ENCODE measurements at regions not wholly inside any gene's neighbourhood (a gene's known extent, or its start where the extent isn't known, plus 50 kb on each side); places are given as distances from the start of the nearest gene placed in this dataset.

- H3K4me2 ChIP-seq (ENCODE audit: low read length), result no peak overlapping the region
These were observed 453.8 kb upstream of the ANKRD30A start for GRCh38 chr10:36671607-36672006.

DNA sequence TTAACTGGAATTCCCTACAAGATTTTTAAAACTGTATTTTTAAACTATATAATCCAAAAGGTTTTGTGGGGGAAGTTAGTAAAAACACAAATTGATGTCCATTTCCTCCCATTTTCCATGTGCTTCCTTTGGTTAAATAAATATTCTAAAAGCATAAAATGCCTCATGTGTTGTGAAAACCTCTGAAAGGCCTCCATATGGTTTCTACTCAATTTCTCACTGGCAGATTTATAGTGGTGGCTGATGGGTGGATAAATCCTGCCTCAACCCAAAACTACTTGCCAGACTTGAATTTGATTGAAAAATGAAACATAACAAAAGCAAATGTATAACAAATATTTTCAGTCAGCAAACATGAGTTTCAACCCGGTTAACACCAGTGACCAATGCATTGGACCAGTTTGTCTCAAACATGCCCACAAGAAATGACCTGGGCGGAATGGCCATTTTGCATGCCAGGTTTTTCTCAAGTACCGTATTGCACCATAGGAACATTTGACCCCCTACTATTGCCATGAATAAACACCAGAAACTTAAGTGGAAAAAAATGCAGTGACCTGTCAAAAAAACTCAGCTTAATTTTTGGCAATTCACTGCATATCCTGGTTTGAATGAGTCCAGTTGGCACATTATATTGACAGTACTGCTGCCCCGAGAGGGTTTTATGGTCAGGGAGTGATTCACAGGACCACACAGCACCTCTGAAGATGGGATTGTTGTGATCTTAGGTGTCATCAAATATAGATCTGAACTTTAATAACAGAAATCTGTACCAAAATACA is 454.6 kb upstream of the ANKRD30A start:
- H3K9me3 ChIP-seq (ENCODE audit: insufficient read depth, low read length), result no peaks in the 10 kb centered on the region
- H3K9ac ChIP-seq (ENCODE audit: low read length), result no peak overlapping the region
- no peak overlapping the region for H3K27ac ChIP-seq (ENCODE audit: low read length)
- no peaks in the 10 kb centered on the region for H3K4me1 ChIP-seq (ENCODE audit: low read length)
- no peak overlapping the region for H3K4me3 ChIP-seq (ENCODE audit: low read length)
- H4K20me1 ChIP-seq (ENCODE audit: insufficient read depth, low read length), result no peaks in the 10 kb centered on the region
- H2AFZ ChIP-seq (ENCODE audit: low read depth, low read length), result no peak overlapping the region
- no peaks in the 10 kb centered on the region for H3K27me3 ChIP-seq (ENCODE audit: low read depth, low read length)
- no peak for TF ChIP-seq EZH2phosphoT487 (IDR thresholded peaks at IDR 0.05; ENCODE audit: low read depth)
- TF ChIP-seq, protein P1, sequence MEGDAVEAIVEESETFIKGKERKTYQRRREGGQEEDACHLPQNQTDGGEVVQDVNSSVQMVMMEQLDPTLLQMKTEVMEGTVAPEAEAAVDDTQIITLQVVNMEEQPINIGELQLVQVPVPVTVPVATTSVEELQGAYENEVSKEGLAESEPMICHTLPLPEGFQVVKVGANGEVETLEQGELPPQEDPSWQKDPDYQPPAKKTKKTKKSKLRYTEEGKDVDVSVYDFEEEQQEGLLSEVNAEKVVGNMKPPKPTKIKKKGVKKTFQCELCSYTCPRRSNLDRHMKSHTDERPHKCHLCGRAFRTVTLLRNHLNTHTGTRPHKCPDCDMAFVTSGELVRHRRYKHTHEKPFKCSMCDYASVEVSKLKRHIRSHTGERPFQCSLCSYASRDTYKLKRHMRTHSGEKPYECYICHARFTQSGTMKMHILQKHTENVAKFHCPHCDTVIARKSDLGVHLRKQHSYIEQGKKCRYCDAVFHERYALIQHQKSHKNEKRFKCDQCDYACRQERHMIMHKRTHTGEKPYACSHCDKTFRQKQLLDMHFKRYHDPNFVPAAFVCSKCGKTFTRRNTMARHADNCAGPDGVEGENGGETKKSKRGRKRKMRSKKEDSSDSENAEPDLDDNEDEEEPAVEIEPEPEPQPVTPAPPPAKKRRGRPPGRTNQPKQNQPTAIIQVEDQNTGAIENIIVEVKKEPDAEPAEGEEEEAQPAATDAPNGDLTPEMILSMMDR (IDR thresholded peaks at IDR 0.05; ENCODE audit: low read depth, low read length), result no peak
- H3K79me2 ChIP-seq (ENCODE audit: low read length), result no peaks in the 10 kb centered on the region
- H3K36me3 ChIP-seq (replicated peaks; ENCODE audit: low read depth, low read length), result no peaks in the 10 kb centered on the region
- H3K4me2 ChIP-seq (ENCODE audit: low read length), result no peak overlapping the region

More at GRCh38 chr10:36671607-36672006, 453.8 kb upstream of the ANKRD30A start:
- H3K27me3 ChIP-seq (ENCODE audit: low read depth, low read length), result no peaks in the 10 kb centered on the region
- H3K4me1 ChIP-seq (ENCODE audit: low read length), result no peaks in the 10 kb centered on the region
- H3K79me2 ChIP-seq (ENCODE audit: low read length), result no peaks in the 10 kb centered on the region
- no peaks in the 10 kb centered on the region for H3K36me3 ChIP-seq (replicated peaks; ENCODE audit: low read depth, low read length)
- H3K9me3 ChIP-seq (ENCODE audit: insufficient read depth, low read length), result no peaks in the 10 kb centered on the region
- no peak overlapping the region for H3K9ac ChIP-seq (ENCODE audit: low read length)
- no peak for TF ChIP-seq EZH2phosphoT487 (IDR thresholded peaks at IDR 0.05; ENCODE audit: low read depth)
- TF ChIP-seq, protein P1 (IDR thresholded peaks at IDR 0.05; ENCODE audit: low read depth, low read length), result no peak
- no peak overlapping the region for H3K27ac ChIP-seq (ENCODE audit: low read length)
- no peak overlapping the region for H3K4me3 ChIP-seq (ENCODE audit: low read length)
- no peaks in the 10 kb centered on the region for H4K20me1 ChIP-seq (ENCODE audit: insufficient read depth, low read length)
- no peak overlapping the region for H2AFZ ChIP-seq (ENCODE audit: low read depth, low read length)

DNA sequence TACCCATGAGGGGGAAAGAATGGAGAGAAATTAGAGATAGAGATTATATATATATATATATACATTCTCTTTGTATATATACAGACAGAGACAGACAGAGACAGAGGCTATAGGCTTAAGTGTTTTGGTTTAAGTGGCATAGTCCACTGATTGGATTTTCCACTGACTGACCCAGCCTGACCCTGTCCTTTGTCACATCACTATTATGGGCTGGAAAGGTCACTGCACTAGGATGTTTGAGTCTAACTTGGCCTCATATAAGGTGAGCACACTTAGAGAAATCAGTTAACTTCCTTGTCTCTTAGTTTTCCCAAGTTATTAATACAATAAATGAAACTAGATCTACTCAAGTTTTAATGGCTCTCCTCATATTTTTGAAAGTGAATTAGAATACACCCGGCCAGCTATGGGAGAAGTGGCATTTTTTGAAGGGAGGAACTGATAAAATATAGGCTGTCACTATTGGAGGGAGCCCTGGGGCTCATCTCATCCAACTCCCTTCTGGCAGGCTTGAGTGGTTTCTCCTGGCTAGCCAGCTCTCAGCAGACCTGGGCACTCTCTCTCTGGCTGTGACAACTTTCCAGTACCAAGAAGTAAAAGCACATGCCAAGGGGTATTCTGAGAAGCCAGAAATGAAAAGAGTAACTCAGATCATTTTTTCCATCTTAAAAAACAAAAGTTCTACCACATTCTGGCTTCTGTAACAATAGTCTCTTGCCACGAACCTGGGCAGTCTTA is 455.6 kb upstream of the ANKRD30A start:
- Histone ChIP-seq H3K4me1 (ENCODE audit: low read length) (no peaks in the 10 kb centered on the region), H3K4me3 (ENCODE audit: low read length) (no peak overlapping the region), H4K20me1 (ENCODE audit: insufficient read depth, low read length) (no peaks in the 10 kb centered on the region), H3K27me3 (ENCODE audit: low read depth, low read length) (no peaks in the 10 kb centered on the region), H3K4me2 (ENCODE audit: low read length) (no peak overlapping the region), H3K9me3 (ENCODE audit: insufficient read depth, low read length) (no peaks in the 10 kb centered on the region), H3K27ac (ENCODE audit: low read length) (no peak overlapping the region), H3K9ac (ENCODE audit: low read length) (no peak overlapping the region), H2AFZ (ENCODE audit: low read depth, low read length) (no peak overlapping the region), H3K36me3 (replicated peaks; ENCODE audit: low read depth, low read length) (no peaks in the 10 kb centered on the region), H3K79me2 (ENCODE audit: low read length) (no peaks in the 10 kb centered on the region)
- TF ChIP-seq, protein P1 (IDR thresholded peaks at IDR 0.05; ENCODE audit: low read depth, low read length), result no peak

DNA sequence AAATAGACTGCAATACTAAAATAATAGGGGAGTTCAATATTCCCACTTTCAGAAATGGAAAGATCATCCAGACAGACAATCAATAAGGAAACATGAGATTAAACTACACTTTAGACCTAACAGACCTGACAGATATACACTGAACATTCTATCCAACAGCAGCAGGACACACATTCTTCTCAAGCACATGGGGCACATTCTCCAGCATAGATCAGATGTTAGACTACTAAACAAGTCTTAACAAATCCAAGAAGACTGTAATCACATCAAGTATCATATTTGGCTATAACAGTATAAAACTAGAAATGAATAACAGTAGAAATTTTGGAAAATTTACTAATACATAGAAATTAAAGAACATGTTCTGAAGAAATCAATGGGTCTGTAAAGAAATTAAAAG is 458.9 kb upstream of the ANKRD30A start:
- no peaks in the 10 kb centered on the region for H4K20me1 ChIP-seq (ENCODE audit: insufficient read depth, low read length)
- H3K36me3 ChIP-seq (replicated peaks; ENCODE audit: low read depth, low read length), result no peaks in the 10 kb centered on the region
- TF ChIP-seq, protein P1 (IDR thresholded peaks at IDR 0.05; ENCODE audit: low read depth, low read length), result no peak
- TF ChIP-seq EZH2phosphoT487 (IDR thresholded peaks at IDR 0.05; ENCODE audit: low read depth), result no peak
- no peaks in the 10 kb centered on the region for H3K4me1 ChIP-seq (ENCODE audit: low read length)
- H3K27ac ChIP-seq (ENCODE audit: low read length), result no peak overlapping the region
- H3K27me3 ChIP-seq (ENCODE audit: low read depth, low read length), result no peaks in the 10 kb centered on the region
- H3K4me2 ChIP-seq (ENCODE audit: low read length), result no peak overlapping the region
- no peak overlapping the region for H3K4me3 ChIP-seq (ENCODE audit: low read length)
- no peak overlapping the region for H2AFZ ChIP-seq (ENCODE audit: low read depth, low read length)
- H3K9ac ChIP-seq (ENCODE audit: low read length), result no peak overlapping the region
- no peaks in the 10 kb centered on the region for H3K79me2 ChIP-seq (ENCODE audit: low read length)
- H3K9me3 ChIP-seq (ENCODE audit: insufficient read depth, low read length), result no peaks in the 10 kb centered on the region

Data from OCI-LY3 (cell line).